ENCODE measurements at regions not wholly inside any gene's neighbourhood (a gene's known extent, or its start where the extent isn't known, plus 50 kb on each side); places are given as distances from the start of the nearest gene placed in this dataset.

DNA sequence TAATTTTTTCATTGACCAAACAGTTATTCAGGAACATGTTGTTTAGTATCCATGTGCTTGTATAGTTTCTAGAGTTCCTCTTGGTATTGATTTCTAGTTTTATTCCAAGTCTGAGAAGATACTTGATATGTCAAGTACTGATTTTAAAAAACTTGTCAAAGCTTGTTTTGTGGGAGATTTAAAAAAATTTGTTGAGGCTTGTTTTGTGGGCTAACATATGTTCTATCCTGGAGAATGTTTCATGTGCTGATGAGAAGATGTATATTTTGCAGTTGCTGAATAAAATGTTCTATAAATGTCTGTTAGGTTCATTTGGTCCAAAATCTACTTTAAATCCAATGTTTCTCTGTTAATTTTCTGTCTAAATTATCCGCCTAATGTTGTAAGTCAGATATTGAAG is 1065.1 kb upstream of the WWC1 start (continued):
- TF ChIP-seq MTA3 (IDR thresholded peaks at IDR 0.05; ENCODE audit: borderline replicate concordance, low read length) (no peak), MAX (IDR thresholded peaks at IDR 0.05; ENCODE audit: low read depth, low read length) (no peak), PML (IDR thresholded peaks at IDR 0.05; ENCODE audit: low read length) (no peak), ZNF207 (IDR thresholded peaks at IDR 0.05; ENCODE audit: borderline replicate concordance) (no peak), STAT1 (conservative IDR thresholded peaks at IDR 0.05) (no peak), EGR1 (IDR thresholded peaks at IDR 0.05; ENCODE audit: borderline replicate concordance in 1 of 2, low read depth in 2 of 2, low read length in 2 of 2) (no peak), JUND (IDR thresholded peaks at IDR 0.05; ENCODE audit: low read depth, low read length) (no peak), ESRRA (IDR thresholded peaks at IDR 0.05; ENCODE audit: low read length) (no peak), SREBF1 (IDR thresholded peaks at IDR 0.05; ENCODE audit: low read length) (no peak)

DNA sequence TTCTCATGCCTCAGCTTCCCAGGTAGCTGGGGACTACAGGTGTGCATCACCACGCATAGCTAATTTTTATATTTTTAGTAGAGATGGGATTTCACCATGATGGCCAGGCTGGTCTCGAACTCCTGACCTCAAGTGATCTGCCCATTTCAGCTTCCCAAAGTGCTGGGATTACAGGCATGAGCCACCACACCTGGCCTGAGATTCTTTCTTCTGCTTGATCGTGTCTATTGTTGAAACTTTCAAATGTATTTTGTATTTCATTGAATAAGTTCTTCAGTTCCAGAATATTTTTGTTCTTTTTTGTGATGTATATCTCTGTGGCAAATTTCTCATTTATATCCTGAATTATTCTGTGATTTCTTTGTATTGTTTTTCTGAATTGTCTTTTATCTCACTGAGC is 1063.3 kb upstream of the WWC1 start:
- intact Hi-C loops (cut with micrococcal nuclease; ENCODE audit: unreplicated experiment) (no loop called here), in situ Hi-C loops (cut with MboI) (no loop called here)
- Histone ChIP-seq H3K27ac (ENCODE audit: control insufficient read depth, insufficient read depth) (no peak overlapping the region), H3K9ac (ENCODE audit: control insufficient read depth, insufficient read depth, low read length) (no peak overlapping the region), H3K79me2 (ENCODE audit: control insufficient read depth, insufficient read depth, low read length) (no peaks in the 10 kb centered on the region), H4K20me1 (ENCODE audit: control insufficient read depth, insufficient read depth) (no peaks in the 10 kb centered on the region), H2AFZ (ENCODE audit: control insufficient read depth, low read depth, low read length) (no peak overlapping the region), H3K9me3 (replicated peaks; ENCODE audit: control insufficient read depth, insufficient read depth, low read length) (no peaks in the 10 kb centered on the region; the same call in 2 of the 3 replicates), H3K4me3 (no peak overlapping the region), H3K36me3 (ENCODE audit: control insufficient read depth in 2 of 2, insufficient read depth in 2 of 2, low read length in 1 of 2) (no peaks in the 10 kb centered on the region), H3K4me1 (ENCODE audit: control insufficient read depth, insufficient read depth, low read length) (no peaks in the 10 kb centered on the region), H3K27me3 (replicated peaks in 1 of 2; ENCODE audit: control insufficient read depth in 2 of 2, insufficient read depth in 2 of 2, low read length in 1 of 2) (no peaks in the 10 kb centered on the region), H3K4me2 (ENCODE audit: control insufficient read depth, insufficient read depth) (no peak overlapping the region)
- SMC1A ChIA-PET (ENCODE audit: uncharacterized antibody, unreplicated experiment) = no interaction called here
- CTCF ChIA-PET = no interaction called here
- ATAC-seq (no peak), DNase-seq (ENCODE audit: low read depth, low spot score) (no peak), FAIRE-seq (no peak)
- TF ChIP-seq BMI1 (IDR thresholded peaks at IDR 0.05; ENCODE audit: borderline replicate concordance) (no peak), CHD1 (IDR thresholded peaks at IDR 0.05; ENCODE audit: low read depth, low read length) (no peak), RAD51 (IDR thresholded peaks at IDR 0.05) (no peak), POLR2AphosphoS2 (IDR thresholded peaks at IDR 0.05; ENCODE audit: low read depth, low read length) (no peak), ATF7 (IDR thresholded peaks at IDR 0.05; ENCODE audit: low read depth) (no peak), SUZ12 (IDR thresholded peaks at IDR 0.05; ENCODE audit: unreplicated experiment) (no peak), CREB1 (IDR thresholded peaks at IDR 0.05; ENCODE audit: low read depth) (no peak), RCOR1 (conservative IDR thresholded peaks at IDR 0.05; ENCODE audit: low read depth, low read length) (no peak), MYB (IDR thresholded peaks at IDR 0.05; ENCODE audit: borderline replicate concordance, low read depth, low read length) (no peak), STAT1 (conservative IDR thresholded peaks at IDR 0.05) (no peak)
- TF ChIP-seq, protein P1, sequence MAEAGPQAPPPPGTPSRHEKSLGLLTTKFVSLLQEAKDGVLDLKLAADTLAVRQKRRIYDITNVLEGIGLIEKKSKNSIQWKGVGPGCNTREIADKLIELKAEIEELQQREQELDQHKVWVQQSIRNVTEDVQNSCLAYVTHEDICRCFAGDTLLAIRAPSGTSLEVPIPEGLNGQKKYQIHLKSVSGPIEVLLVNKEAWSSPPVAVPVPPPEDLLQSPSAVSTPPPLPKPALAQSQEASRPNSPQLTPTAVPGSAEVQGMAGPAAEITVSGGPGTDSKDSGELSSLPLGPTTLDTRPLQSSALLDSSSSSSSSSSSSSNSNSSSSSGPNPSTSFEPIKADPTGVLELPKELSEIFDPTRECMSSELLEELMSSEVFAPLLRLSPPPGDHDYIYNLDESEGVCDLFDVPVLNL (IDR thresholded peaks at IDR 0.05; ENCODE audit: low read depth, low read length) = no peak
- 39% methylated on average over 3 of the region's 3 CpGs for WGBS (ENCODE audit: insufficient coverage, insufficient replicate concordance, low lambda C conversion rate, missing lambda C conversion rate)
- POLR2A ChIA-PET = no interaction called here
- RAD21 ChIA-PET (ENCODE audit: unreplicated experiment) = no interaction called here
- BruUV-seq (replicated peaks) = no TSS peak

Measured in GM12878 (cell line).